ENCODE measurements at regions not wholly inside any gene's neighbourhood (a gene's known extent, or its start where the extent isn't known, plus 50 kb on each side); places are given as distances from the start of the nearest gene placed in this dataset.
A peak's percentile ranks its signal among the peaks of the same experiment; 100 is the strongest.

- H3K9me2 ChIP-seq (ENCODE audit: insufficient read depth, low read length) = no peaks in the 10 kb centered on the region
- no peak overlapping the region for H2AFZ ChIP-seq (ENCODE audit: low read depth, low read length)
- no peak overlapping the region for H3K4me2 ChIP-seq (ENCODE audit: low read length)
- TF ChIP-seq EZH2 (IDR thresholded peaks at IDR 0.05; ENCODE audit: borderline replicate concordance, insufficient read depth, low read length, poor library complexity, severe bottlenecking) (no peak), SMC3 (conservative IDR thresholded peaks at IDR 0.05; ENCODE audit: poor library complexity) (no peak)
- no peaks in the 10 kb centered on the region for H4K20me1 ChIP-seq (ENCODE audit: insufficient read depth)
- H3K9ac ChIP-seq (ENCODE audit: low read length) = no peak overlapping the region
- no peaks in the 10 kb centered on the region for H3K9me3 ChIP-seq (ENCODE audit: low read length)
- peaks cover 3% of the 10 kb centered on the region for H3F3A ChIP-seq (ENCODE audit: insufficient read depth, low read length, poor library complexity, severe bottlenecking)
- H3K4me3 ChIP-seq (ENCODE audit: low read length) = no peak overlapping the region
- no peaks in the 10 kb centered on the region for H3K79me2 ChIP-seq (replicated peaks; ENCODE audit: insufficient read depth, low read length)
- H3K27ac ChIP-seq (ENCODE audit: low read length) = no peak overlapping the region
- H3K27me3 ChIP-seq (ENCODE audit: insufficient read depth, low read depth, low read length) = no peaks in the 10 kb centered on the region
- no peaks in the 10 kb centered on the region for H3K36me3 ChIP-seq (ENCODE audit: insufficient read depth, low read length)
Observed at GRCh38 chr6:92934625-92935024, 484.7 kb downstream of the EPHA7 start.

GRCh38 chr6:92930171-92930570, 489.2 kb downstream of the EPHA7 start:
- Histone ChIP-seq H3K9me2 (ENCODE audit: insufficient read depth, low read length) (no peaks in the 10 kb centered on the region), H4K20me1 (ENCODE audit: insufficient read depth) (no peaks in the 10 kb centered on the region), H3F3A (ENCODE audit: insufficient read depth, low read length, poor library complexity, severe bottlenecking) (peaks cover 3% of the 10 kb centered on the region), H3K4me2 (ENCODE audit: low read length) (no peak overlapping the region), H3K4me3 (ENCODE audit: low read length) (no peak overlapping the region), H3K79me2 (replicated peaks; ENCODE audit: insufficient read depth, low read length) (no peaks in the 10 kb centered on the region), H3K27ac (ENCODE audit: low read length) (no peak overlapping the region), H3K27me3 (ENCODE audit: insufficient read depth, low read depth, low read length) (no peaks in the 10 kb centered on the region), H3K36me3 (ENCODE audit: insufficient read depth, low read length) (no peaks in the 10 kb centered on the region), H2AFZ (ENCODE audit: low read depth, low read length) (no peak overlapping the region), H3K9ac (ENCODE audit: low read length) (no peak overlapping the region), H3K9me3 (ENCODE audit: low read length) (no peaks in the 10 kb centered on the region)
- TF ChIP-seq POLR2AphosphoS5 (IDR thresholded peaks at IDR 0.05) = peak; percentile 94
- peak; percentile 97 for TF ChIP-seq EP300 (conservative IDR thresholded peaks at IDR 0.05; ENCODE audit: poor library complexity, severe bottlenecking)
- TF ChIP-seq SMC3 (conservative IDR thresholded peaks at IDR 0.05; ENCODE audit: poor library complexity) = no peak
- TF ChIP-seq EZH2 (IDR thresholded peaks at IDR 0.05; ENCODE audit: borderline replicate concordance, insufficient read depth, low read length, poor library complexity, severe bottlenecking) = no peak
- TF ChIP-seq, protein P1, sequence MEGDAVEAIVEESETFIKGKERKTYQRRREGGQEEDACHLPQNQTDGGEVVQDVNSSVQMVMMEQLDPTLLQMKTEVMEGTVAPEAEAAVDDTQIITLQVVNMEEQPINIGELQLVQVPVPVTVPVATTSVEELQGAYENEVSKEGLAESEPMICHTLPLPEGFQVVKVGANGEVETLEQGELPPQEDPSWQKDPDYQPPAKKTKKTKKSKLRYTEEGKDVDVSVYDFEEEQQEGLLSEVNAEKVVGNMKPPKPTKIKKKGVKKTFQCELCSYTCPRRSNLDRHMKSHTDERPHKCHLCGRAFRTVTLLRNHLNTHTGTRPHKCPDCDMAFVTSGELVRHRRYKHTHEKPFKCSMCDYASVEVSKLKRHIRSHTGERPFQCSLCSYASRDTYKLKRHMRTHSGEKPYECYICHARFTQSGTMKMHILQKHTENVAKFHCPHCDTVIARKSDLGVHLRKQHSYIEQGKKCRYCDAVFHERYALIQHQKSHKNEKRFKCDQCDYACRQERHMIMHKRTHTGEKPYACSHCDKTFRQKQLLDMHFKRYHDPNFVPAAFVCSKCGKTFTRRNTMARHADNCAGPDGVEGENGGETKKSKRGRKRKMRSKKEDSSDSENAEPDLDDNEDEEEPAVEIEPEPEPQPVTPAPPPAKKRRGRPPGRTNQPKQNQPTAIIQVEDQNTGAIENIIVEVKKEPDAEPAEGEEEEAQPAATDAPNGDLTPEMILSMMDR (IDR thresholded peaks at IDR 0.05; ENCODE audit: poor library complexity, severe bottlenecking) = no peak
- no peak for TF ChIP-seq RAD21 (conservative IDR thresholded peaks at IDR 0.05)
- TF ChIP-seq MXI1 (conservative IDR thresholded peaks at IDR 0.05; ENCODE audit: poor library complexity, severe bottlenecking) = no peak
- TF ChIP-seq, protein P2, sequence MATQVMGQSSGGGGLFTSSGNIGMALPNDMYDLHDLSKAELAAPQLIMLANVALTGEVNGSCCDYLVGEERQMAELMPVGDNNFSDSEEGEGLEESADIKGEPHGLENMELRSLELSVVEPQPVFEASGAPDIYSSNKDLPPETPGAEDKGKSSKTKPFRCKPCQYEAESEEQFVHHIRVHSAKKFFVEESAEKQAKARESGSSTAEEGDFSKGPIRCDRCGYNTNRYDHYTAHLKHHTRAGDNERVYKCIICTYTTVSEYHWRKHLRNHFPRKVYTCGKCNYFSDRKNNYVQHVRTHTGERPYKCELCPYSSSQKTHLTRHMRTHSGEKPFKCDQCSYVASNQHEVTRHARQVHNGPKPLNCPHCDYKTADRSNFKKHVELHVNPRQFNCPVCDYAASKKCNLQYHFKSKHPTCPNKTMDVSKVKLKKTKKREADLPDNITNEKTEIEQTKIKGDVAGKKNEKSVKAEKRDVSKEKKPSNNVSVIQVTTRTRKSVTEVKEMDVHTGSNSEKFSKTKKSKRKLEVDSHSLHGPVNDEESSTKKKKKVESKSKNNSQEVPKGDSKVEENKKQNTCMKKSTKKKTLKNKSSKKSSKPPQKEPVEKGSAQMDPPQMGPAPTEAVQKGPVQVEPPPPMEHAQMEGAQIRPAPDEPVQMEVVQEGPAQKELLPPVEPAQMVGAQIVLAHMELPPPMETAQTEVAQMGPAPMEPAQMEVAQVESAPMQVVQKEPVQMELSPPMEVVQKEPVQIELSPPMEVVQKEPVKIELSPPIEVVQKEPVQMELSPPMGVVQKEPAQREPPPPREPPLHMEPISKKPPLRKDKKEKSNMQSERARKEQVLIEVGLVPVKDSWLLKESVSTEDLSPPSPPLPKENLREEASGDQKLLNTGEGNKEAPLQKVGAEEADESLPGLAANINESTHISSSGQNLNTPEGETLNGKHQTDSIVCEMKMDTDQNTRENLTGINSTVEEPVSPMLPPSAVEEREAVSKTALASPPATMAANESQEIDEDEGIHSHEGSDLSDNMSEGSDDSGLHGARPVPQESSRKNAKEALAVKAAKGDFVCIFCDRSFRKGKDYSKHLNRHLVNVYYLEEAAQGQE (IDR thresholded peaks at IDR 0.05; ENCODE audit: borderline replicate concordance) = peak; percentile 88
- TF ChIP-seq TAF1 (IDR thresholded peaks at IDR 0.05; ENCODE audit: low read depth) = no peak
